ELF-1 (cell line): ENCODE measurements at regions not wholly inside any gene's neighbourhood (a gene's known extent, or its start where the extent isn't known, plus 50 kb on each side); places are given as distances from the start of the nearest gene placed in this dataset.

Experiments
- DNase-seq: peaks from one replicate; pipeline ENCODE4 v3.0.0-alpha.2; 2016; ENCODE audit warnings: low read depth, low spot score

GRCh38 chr5:104526866-104527265 is 964.3 kb upstream of the NUDT12 start:
- DNase-seq: no peak

- DNase-seq: no peak
These were observed 951.1 kb upstream of the NUDT12 start for GRCh38 chr5:104513640-104514072.

GRCh38 chr5:104513121-104513602 is 950.6 kb upstream of the NUDT12 start:
- no peak for DNase-seq

- no peak for DNase-seq
These were observed 949.7 kb upstream of the NUDT12 start for GRCh38 chr5:104512063-104512825.

- no peak for DNase-seq
These were observed 935.7 kb upstream of the NUDT12 start for GRCh38 chr5:104498281-104498680.

GRCh38 chr5:104494083-104494482 is 931.5 kb upstream of the NUDT12 start:
- no peak for DNase-seq

- no peak for DNase-seq
These were observed 910.2 kb upstream of the NUDT12 start for GRCh38 chr5:104472811-104473210.

GRCh38 chr5:104456122-104456521 is 893.5 kb upstream of the NUDT12 start:
- no peak for DNase-seq

GRCh38 chr5:104452550-104452949 is 890.0 kb upstream of the NUDT12 start:
- peak; percentile 46 for DNase-seq

- DNase-seq: peak; percentile 61
These were observed 889.3 kb upstream of the NUDT12 start for GRCh38 chr5:104451911-104452310.

- DNase-seq: no peak
These were observed 882.1 kb upstream of the NUDT12 start for GRCh38 chr5:104444656-104445055.

- no peak for DNase-seq
These were observed 881.1 kb upstream of the NUDT12 start for GRCh38 chr5:104443706-104444105.

- no peak for DNase-seq
These were observed 869.4 kb upstream of the NUDT12 start for GRCh38 chr5:104431981-104432380.

- no peak for DNase-seq
These were observed 868.5 kb upstream of the NUDT12 start for GRCh38 chr5:104431002-104431620.

GRCh38 chr5:104429911-104430310 is 867.3 kb upstream of the NUDT12 start:
- no peak for DNase-seq

GRCh38 chr5:104421431-104421830 is 858.8 kb upstream of the NUDT12 start:
- no peak for DNase-seq

- no peak for DNase-seq
These were observed 855.5 kb upstream of the NUDT12 start for GRCh38 chr5:104418056-104418455.

- DNase-seq: peak; percentile 62
These were observed 850.2 kb upstream of the NUDT12 start for GRCh38 chr5:104412649-104413240.

GRCh38 chr5:104400941-104401340 is 838.4 kb upstream of the NUDT12 start:
- no peak for DNase-seq

- no peak for DNase-seq
These were observed 823.3 kb upstream of the NUDT12 start for GRCh38 chr5:104385906-104386305.

- DNase-seq: no peak
These were observed 812.8 kb upstream of the NUDT12 start for GRCh38 chr5:104375345-104375744.

- DNase-seq: no peak
These were observed 810.2 kb upstream of the NUDT12 start for GRCh38 chr5:104372796-104373195.

GRCh38 chr5:104372376-104372775 is 809.8 kb upstream of the NUDT12 start:
- DNase-seq: no peak
